SK-N-SH treated with all-trans-retinoic acid at 6 μM for 48 hours (cell line): ENCODE measurements at regions not wholly inside any gene's neighbourhood (a gene's known extent, or its start where the extent isn't known, plus 50 kb on each side); places are given as distances from the start of the nearest gene placed in this dataset.

Source experiments
- ARNTL ChIP-seq: fragments of 450-650 bp; formaldehyde crosslinking; IDR thresholded peaks from 2 replicates; pipeline ENCODE4 v1.5.0; 2020; ENCODE audit warnings: low read depth, mild to moderate bottlenecking, moderate library complexity, borderline replicate concordance
- CSDC2 ChIP-seq: fragments of 250-450 bp; sonication (Bioruptor Pico); IDR thresholded peaks from 2 replicates; pipeline ENCODE4 v1.5.0; 2020; ENCODE audit warnings: mild to moderate bottlenecking, moderate library complexity
- CSRNP3 ChIP-seq: fragments of 250-450 bp; sonication (Bioruptor Pico); IDR thresholded peaks from 2 replicates; pipeline ENCODE4 v1.5.1; 2021; ENCODE audit warnings: mild to moderate bottlenecking, moderate library complexity
- ESRRG ChIP-seq: fragments of 250-450 bp; sonication (Bioruptor Pico); IDR thresholded peaks from 2 replicates; pipeline ENCODE4 v1.6.1; 2021; ENCODE audit warnings: mild to moderate bottlenecking
- ISL1 ChIP-seq: fragments of 250-450 bp; sonication (Bioruptor Pico); IDR thresholded peaks from 2 replicates; pipeline ENCODE4 v2.1.2; 2022; ENCODE audit warnings: mild to moderate bottlenecking, moderate library complexity
- PATZ1 ChIP-seq: fragments of 250-450 bp; sonication (Bioruptor Pico); IDR thresholded peaks from 2 replicates; pipeline ENCODE4 v1.8.0; 2020; ENCODE audit warnings: mild to moderate bottlenecking, moderate library complexity, borderline replicate concordance
- RARB ChIP-seq: fragments of 250-450 bp; sonication (Bioruptor Pico); IDR thresholded peaks from 2 replicates; pipeline ENCODE4 v1.8.0; 2021; ENCODE audit warnings: mild to moderate bottlenecking, moderate library complexity
- TOX ChIP-seq: fragments of 250-450 bp; sonication (Bioruptor Pico); IDR thresholded peaks from 2 replicates; pipeline ENCODE4 v1.8.0; 2021; ENCODE audit warnings: mild to moderate bottlenecking, moderate library complexity, borderline replicate concordance
- TSHZ2 ChIP-seq: fragments of 250-450 bp; sonication (Bioruptor Pico); IDR thresholded peaks from 2 replicates; pipeline ENCODE4 v1.5.0; 2020; ENCODE audit warnings: mild to moderate bottlenecking, moderate library complexity
- ZFP3 ChIP-seq: fragments of 250-450 bp; sonication (Bioruptor Pico); IDR thresholded peaks from 2 replicates; pipeline ENCODE4 v1.5.0; 2020; ENCODE audit warnings: mild to moderate bottlenecking, moderate library complexity

GRCh38 chr10:94123258-94123995 is 129.7 kb downstream of the PLCE1 start:
- TF ChIP-seq ZFP3 (no peak), ARNTL (CRISPR knock-in tag) (no peak), RARB (CRISPR knock-in tag) (no peak), PATZ1 (CRISPR knock-in tag) (no peak), ISL1 (CRISPR knock-in tag) (peak; percentile 42; the same call in 1 of the 2 replicates), TSHZ2 (no peak), ESRRG (no peak), TOX (CRISPR knock-in tag) (no peak), CSRNP3 (CRISPR knock-in tag) (no peak), CSDC2 (CRISPR knock-in tag) (no peak)
